ENCODE measurements at regions not wholly inside any gene's neighbourhood (a gene's known extent, or its start where the extent isn't known, plus 50 kb on each side); places are given as distances from the start of the nearest gene placed in this dataset.

- no peak for DNase-seq (ENCODE audit: low spot score in 2 of 2)
- Mint-ChIP-seq H3K36me3 (no peaks in the 10 kb centered on the region), H3K9me3 (no peaks in the 10 kb centered on the region), H3K27ac (no peak overlapping the region)
- peak; percentile 33 to 93 for ATAC-seq
Observed at GRCh38 chr5:62111428-62111827, 194.6 kb upstream of the KIF2A start.

DNA sequence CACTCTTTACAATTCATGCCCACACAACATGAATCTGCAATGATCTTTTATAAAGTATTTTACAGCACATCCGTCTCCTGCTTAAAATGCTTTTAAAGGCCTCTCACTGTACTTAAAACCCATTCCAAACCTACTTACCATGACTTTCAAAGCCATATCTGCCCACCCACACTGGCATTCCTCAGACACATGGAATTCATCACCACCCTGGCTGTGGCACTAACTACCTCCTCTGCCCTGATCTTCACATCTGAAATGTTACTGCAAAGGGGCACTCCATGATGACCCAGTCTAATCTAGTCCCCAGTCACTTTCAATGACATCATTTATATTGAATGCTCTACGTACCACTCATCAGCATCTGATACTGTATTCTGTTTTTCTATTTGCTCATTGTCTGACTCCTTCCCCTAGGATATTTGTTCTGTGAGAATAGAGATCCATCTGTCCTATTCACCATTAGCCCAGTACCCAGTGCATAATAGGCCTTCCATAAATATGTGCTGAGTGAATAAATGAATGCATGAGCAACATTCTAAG, 193.2 kb upstream of the KIF2A start:
- no peak for ATAC-seq
- no peaks in the 10 kb centered on the region for H3K9me3 Mint-ChIP-seq
- no peak overlapping the region for H3K27ac Mint-ChIP-seq
- H3K36me3 Mint-ChIP-seq = no peaks in the 10 kb centered on the region
- DNase-seq (ENCODE audit: low spot score in 2 of 2) = no peak

DNA sequence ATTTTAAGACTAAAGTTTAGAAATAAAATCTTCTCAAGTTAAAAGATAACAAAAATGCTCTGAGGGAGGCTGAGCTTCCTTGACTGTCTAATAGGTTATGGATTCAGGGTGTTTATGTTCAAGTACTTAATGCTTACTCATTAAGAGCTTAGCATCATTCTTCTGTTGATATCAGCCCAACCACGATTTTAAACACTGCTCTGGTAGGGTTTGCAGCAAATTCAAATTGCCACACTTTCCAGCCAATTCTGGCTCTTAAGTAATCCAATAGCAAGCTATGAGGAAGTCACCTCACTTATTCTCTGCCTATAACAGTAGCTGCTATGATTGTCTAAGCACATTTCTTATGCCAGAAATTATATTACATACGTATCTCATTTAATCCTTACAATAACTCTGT, 191.0 kb upstream of the KIF2A start:
- ATAC-seq = no peak
- Mint-ChIP-seq H3K36me3 (no peaks in the 10 kb centered on the region), H3K9me3 (no peaks in the 10 kb centered on the region), H3K27ac (no peak overlapping the region)
- DNase-seq (ENCODE audit: low spot score in 2 of 2) = no peak

GRCh38 chr5:62124266-62124665, 181.7 kb upstream of the KIF2A start:
- DNase-seq (ENCODE audit: low spot score in 2 of 2) (no peak), ATAC-seq (no peak)
- Mint-ChIP-seq H3K9me3 (no peaks in the 10 kb centered on the region), H3K36me3 (no peaks in the 10 kb centered on the region), H3K27ac (no peak overlapping the region)

DNA sequence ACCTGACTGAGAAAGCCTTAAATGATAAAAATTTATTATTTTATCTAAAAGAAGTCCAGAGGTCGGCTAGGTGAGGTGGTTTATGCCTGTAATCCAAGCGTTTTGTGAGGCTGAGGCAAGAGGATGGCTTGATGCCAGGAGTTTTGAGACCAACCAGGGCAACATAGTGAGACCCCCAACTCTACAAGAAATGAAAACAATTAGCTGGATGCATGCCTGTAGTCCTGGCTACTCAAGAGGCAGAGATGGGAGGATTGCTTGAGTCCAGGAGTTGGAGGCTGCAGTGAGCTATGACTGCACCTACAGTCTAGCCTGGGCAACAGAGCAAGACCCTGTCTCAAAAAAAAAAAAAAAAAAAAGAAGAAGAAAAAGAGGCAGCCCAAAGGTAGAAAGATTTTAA, 179.9 kb upstream of the KIF2A start:
- Mint-ChIP-seq H3K27ac (no peak overlapping the region), H3K36me3 (no peaks in the 10 kb centered on the region), H3K9me3 (no peaks in the 10 kb centered on the region)
- DNase-seq (ENCODE audit: low spot score in 2 of 2) = no peak
- ATAC-seq = no peak

GRCh38 chr5:62127098-62127736, 178.8 kb upstream of the KIF2A start:
- Mint-ChIP-seq H3K27ac (no peak overlapping the region), H3K9me3 (no peaks in the 10 kb centered on the region), H3K36me3 (no peaks in the 10 kb centered on the region)
- no peak for DNase-seq (ENCODE audit: low spot score in 2 of 2)
- no peak for ATAC-seq

- ATAC-seq = no peak
Observed at GRCh38 chr5:62130107-62130506, 175.9 kb upstream of the KIF2A start.

DNA sequence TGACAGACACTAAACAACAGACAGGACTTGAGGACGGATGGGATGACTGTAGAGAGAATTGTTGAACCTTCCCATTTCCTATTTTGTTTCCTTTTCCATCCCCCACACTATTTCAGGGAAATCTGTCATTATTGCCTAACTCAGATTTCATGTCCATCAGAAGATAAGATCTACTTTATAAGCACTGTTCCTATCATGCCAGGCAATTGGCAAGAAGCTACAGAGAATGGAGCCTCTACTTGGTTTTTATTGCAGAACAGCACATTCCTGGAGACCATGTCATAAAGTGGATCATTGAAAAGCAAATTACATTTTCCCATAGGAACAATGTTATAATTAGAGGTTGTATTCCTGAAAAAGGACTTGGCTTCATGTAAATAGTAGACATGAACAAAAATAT, 173.7 kb upstream of the KIF2A start:
- no peaks in the 10 kb centered on the region for H3K9me3 Mint-ChIP-seq
- no peak overlapping the region for H3K27ac Mint-ChIP-seq
- no peak for DNase-seq (ENCODE audit: low spot score in 2 of 2)
- ATAC-seq = no peak
- no peaks in the 10 kb centered on the region for H3K36me3 Mint-ChIP-seq

More at GRCh38 chr5:62130107-62130506, 175.9 kb upstream of the KIF2A start:
- DNase-seq (ENCODE audit: low spot score in 2 of 2) = no peak
- H3K36me3 Mint-ChIP-seq = no peaks in the 10 kb centered on the region
- H3K9me3 Mint-ChIP-seq = no peaks in the 10 kb centered on the region
- no peak overlapping the region for H3K27ac Mint-ChIP-seq

- Mint-ChIP-seq H3K9me3 (no peaks in the 10 kb centered on the region), H3K27ac (no peak overlapping the region), H3K36me3 (no peaks in the 10 kb centered on the region)
- DNase-seq (ENCODE audit: low spot score in 2 of 2) (no peak), ATAC-seq (no peak)
Observed at GRCh38 chr5:62133426-62133825, 172.6 kb upstream of the KIF2A start.

- DNase-seq (ENCODE audit: low spot score in 2 of 2) (no peak), ATAC-seq (no peak)
- H3K36me3 Mint-ChIP-seq = no peaks in the 10 kb centered on the region
- no peaks in the 10 kb centered on the region for H3K9me3 Mint-ChIP-seq
- H3K27ac Mint-ChIP-seq = no peak overlapping the region
Observed at GRCh38 chr5:62134811-62135210, 171.2 kb upstream of the KIF2A start.

DNA sequence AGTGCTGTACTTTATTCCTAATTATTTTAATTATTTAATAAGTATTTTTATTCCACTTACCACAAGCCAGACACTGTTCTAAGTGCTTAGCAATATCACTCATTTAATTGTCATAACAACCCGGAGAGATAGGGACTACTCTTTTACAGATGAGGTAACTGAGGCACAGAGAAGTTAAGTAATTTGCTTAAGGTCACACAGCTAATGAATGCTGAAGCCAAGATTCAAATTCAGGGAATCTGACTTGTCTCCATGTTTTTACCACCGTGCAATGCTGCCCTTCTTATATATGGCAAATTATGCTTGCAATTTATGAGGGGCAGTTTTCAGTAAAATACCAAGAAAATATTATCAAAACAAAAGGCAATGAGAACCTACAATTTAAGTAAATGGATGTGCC, 168.4 kb upstream of the KIF2A start:
- no peaks in the 10 kb centered on the region for H3K9me3 Mint-ChIP-seq
- H3K36me3 Mint-ChIP-seq = no peaks in the 10 kb centered on the region
- no peak for DNase-seq (ENCODE audit: low spot score in 2 of 2)
- no peak overlapping the region for H3K27ac Mint-ChIP-seq
- no peak for ATAC-seq

- no peak overlapping the region for H3K27ac Mint-ChIP-seq
- no peaks in the 10 kb centered on the region for H3K9me3 Mint-ChIP-seq
- no peaks in the 10 kb centered on the region for H3K36me3 Mint-ChIP-seq
- ATAC-seq (no peak), DNase-seq (ENCODE audit: low spot score in 2 of 2) (no peak)
Observed at GRCh38 chr5:62138607-62139006, 167.4 kb upstream of the KIF2A start.

DNA sequence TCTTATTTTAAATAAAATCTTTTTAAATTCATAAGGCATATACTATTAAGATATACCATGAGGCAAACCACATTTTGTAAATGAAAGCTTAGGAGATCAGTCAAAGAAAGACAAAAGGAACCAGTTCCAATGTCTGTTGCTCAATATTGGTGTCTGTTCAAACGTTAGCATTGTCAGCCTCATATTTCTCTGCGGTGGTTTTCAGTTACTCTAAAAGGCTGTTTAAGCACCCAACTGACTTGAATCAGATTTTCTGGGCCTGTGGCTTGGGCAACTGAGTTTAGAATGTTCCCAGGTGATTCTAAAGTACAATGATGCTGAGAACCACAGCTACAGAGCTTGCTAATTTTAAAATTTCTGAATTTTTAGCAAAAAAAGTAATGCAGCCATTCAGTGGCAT, 166.3 kb upstream of the KIF2A start:
- DNase-seq (ENCODE audit: low spot score in 2 of 2) = no peak
- H3K36me3 Mint-ChIP-seq = no peaks in the 10 kb centered on the region
- ATAC-seq = no peak
- H3K9me3 Mint-ChIP-seq = no peaks in the 10 kb centered on the region
- H3K27ac Mint-ChIP-seq = no peak overlapping the region

DNA sequence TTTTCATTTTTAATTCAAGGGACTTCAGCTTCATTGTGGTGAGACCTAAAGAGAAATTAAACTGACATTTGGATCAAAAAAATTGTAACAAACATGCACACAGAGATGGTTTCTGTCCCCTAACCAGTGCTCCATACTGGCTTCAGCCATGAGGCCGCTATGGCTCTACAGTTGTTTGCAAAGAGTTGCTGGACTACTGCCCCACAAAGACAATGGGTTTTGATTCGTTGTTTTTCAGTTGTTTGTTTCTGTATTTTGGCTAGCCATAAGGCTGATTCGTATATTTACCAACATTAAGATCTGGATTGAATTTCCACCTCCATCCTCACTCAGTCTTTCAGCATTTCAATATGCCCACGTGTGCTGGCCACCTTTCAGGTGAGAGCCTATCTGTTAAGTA, 163.7 kb upstream of the KIF2A start:
- Mint-ChIP-seq H3K36me3 (no peaks in the 10 kb centered on the region), H3K27ac (no peak overlapping the region), H3K9me3 (no peaks in the 10 kb centered on the region)
- ATAC-seq (no peak), DNase-seq (ENCODE audit: low spot score in 2 of 2) (no peak)

DNA sequence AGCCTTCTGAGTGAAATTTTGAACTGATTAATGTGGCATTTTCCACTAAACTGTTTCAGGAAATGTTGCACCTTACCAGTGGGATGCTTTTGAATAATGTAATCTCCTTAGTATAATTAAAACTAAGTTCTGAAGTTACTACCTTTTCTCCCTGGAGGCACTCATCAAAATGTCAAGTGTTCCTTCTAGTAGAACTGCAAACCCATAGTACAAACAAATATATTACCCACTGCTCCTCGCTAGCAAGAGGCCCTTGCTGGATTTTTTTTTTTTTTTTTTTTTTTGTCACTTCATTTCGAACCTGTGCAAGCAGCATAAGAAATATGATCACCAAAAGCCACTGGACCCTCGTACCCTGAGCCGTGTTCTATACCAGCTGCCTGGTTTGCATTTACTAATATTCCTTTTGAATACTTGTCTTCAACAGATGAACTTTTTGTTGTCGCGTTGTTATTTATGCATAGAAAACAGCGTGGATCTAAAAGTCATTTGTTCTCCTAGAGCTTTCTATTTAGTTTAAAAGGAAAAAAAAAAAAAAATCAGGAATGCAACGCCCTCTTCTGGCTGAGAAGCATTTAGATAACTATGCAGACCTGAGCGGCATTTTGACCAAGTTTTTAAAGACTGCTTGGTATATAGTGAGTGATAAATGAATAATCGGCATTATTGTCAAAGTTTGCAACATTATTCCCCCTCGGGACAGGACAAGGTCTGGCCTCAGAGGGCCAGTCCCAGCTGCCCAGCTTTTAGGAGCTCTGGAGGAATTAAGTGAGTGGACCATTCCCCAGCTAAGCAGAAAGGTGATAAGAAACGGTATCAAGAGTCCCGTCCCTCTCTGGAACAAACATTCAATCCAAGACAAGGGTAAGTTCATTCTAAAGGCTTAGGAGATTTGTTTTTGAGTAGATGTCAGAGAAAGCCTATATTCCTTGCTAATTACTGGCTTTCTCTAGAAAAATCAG, 162.5 kb upstream of the KIF2A start:
- Mint-ChIP-seq H3K9me3 (no peaks in the 10 kb centered on the region), H3K36me3 (no peaks in the 10 kb centered on the region), H3K27ac (no peak overlapping the region)
- ATAC-seq = peak in 1 of 2 donors; percentile 28
- DNase-seq (ENCODE audit: low spot score in 2 of 2) = no peak

DNA sequence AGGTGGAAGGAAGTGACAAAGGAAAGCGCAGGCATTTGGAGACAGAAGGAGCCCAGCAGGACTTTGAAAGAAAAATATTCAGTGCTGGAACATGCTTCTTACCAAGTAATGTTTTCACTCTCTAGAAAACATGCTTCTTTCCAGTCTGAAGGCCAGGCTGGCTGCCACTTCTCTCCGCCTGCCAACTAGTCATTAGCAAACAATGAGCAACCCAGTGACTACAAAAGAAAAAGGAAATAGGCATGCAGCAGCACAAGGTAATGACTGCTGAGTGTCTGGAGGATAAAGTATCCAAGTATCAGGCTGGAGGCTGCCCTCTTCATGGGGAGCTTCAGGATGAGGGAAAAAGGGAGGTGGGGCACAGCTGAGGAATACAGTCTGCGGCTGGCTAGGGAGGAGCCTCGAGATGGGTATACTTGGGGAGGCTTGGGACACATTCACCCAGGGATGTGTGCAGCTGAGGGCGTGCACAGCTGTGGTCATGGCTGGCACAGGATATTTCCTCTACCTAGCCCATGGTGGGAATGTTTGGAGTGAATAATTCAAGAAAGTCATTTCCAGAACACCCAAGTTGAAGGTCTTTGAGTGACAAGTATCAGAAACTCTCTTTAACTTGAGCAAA, 161.5 kb upstream of the KIF2A start:
- Mint-ChIP-seq H3K27ac (no peak overlapping the region), H3K9me3 (no peaks in the 10 kb centered on the region), H3K36me3 (no peaks in the 10 kb centered on the region)
- DNase-seq (ENCODE audit: low spot score in 2 of 2) = no peak
- ATAC-seq = no peak

- Mint-ChIP-seq H3K27ac (no peak overlapping the region), H3K9me3 (peaks cover 0 to 2% of the 10 kb centered on the region in 2 donors), H3K36me3 (no peaks in the 10 kb centered on the region)
- ATAC-seq = no peak
- no peak for DNase-seq (ENCODE audit: low spot score in 2 of 2)
Observed at GRCh38 chr5:62149879-62150278, 156.1 kb upstream of the KIF2A start.

Measured in activated naive CD4-positive, alpha-beta T cell treated with anti-CD3 and anti-CD28 coated beads, Interleukin-2, amount 50 U/mL, for 72 hours (primary cell).